ENCODE measurements at regions not wholly inside any gene's neighbourhood (a gene's known extent, or its start where the extent isn't known, plus 50 kb on each side); places are given as distances from the start of the nearest gene placed in this dataset.

DNA sequence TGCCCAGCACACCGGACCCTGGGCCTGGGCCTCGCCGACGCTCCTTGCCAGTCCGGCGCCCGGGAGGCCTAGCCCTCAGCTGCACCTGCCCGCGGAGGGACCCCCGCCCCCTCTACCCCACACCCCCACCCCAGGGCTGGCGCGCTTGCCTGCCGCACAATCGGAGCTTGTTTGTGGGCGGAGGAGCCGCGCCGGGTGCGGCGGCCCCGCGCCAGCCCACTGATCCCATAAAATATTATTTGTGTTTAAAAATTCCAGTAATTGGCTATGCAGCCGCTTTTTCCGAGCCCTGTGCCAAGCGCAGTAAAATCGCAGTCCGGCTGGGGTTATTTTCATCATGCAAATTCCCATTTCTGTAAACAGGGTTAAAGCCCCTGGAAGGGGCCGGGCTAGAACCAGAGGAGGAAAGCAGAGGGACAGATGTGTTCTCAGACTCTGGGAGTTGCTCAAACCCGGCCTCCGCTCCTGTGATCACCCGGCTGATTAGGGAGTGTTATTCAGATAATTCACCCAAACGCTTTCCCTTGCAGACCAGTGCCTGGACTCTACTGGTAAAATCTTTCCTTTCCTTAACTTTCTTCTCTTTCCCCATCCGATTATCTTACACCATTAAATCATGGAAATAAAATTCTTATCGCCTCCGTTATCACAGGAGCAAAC is 93.1 kb downstream of the NCR2 start:
- no peaks in the 10 kb centered on the region for H3K9me3 Mint-ChIP-seq (ENCODE audit: unreplicated experiment)
- H2AFZ ChIP-seq (ENCODE audit: low read depth, low read length) = peak overlapping the region; percentile 22
- no peak overlapping the region for H3K27ac ChIP-seq (ENCODE audit: low read depth, low read length)
- H3K27ac Mint-ChIP-seq (ENCODE audit: unreplicated experiment) = no peak overlapping the region
- H4K20me1 ChIP-seq (ENCODE audit: insufficient read depth, low read length) = no peaks in the 10 kb centered on the region
- H3K4me2 ChIP-seq (ENCODE audit: low read length) = peak overlapping the region; percentile 82
- no peak for DNase-seq (ENCODE audit: low read depth)
- peak overlapping the region; percentile 66 for H3K4me3 Mint-ChIP-seq (ENCODE audit: unreplicated experiment)
- peaks cover 14% of the 10 kb centered on the region for H3K4me1 Mint-ChIP-seq (ENCODE audit: low read depth, unreplicated experiment)
- peaks cover 26% of the 10 kb centered on the region for H3K27me3 Mint-ChIP-seq (ENCODE audit: low read depth, unreplicated experiment)
- no peak for TF ChIP-seq EZH2 (IDR thresholded peaks at IDR 0.05; ENCODE audit: insufficient read depth, low read length)
- TF ChIP-seq, protein P1, sequence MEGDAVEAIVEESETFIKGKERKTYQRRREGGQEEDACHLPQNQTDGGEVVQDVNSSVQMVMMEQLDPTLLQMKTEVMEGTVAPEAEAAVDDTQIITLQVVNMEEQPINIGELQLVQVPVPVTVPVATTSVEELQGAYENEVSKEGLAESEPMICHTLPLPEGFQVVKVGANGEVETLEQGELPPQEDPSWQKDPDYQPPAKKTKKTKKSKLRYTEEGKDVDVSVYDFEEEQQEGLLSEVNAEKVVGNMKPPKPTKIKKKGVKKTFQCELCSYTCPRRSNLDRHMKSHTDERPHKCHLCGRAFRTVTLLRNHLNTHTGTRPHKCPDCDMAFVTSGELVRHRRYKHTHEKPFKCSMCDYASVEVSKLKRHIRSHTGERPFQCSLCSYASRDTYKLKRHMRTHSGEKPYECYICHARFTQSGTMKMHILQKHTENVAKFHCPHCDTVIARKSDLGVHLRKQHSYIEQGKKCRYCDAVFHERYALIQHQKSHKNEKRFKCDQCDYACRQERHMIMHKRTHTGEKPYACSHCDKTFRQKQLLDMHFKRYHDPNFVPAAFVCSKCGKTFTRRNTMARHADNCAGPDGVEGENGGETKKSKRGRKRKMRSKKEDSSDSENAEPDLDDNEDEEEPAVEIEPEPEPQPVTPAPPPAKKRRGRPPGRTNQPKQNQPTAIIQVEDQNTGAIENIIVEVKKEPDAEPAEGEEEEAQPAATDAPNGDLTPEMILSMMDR (IDR thresholded peaks at IDR 0.05; ENCODE audit: insufficient read depth, low read depth, low read length) = no peak
- no peak for FAIRE-seq
- no peak overlapping the region for H3K9ac ChIP-seq (ENCODE audit: low read length)
- H3K4me1 ChIP-seq (ENCODE audit: insufficient read depth, low read length) = peaks cover 30% of the 10 kb centered on the region
- H3K27me3 ChIP-seq (ENCODE audit: insufficient read depth, low read length) = peaks cover 22% of the 10 kb centered on the region
- no peak overlapping the region for H3K4me3 ChIP-seq (ENCODE audit: insufficient read depth, low read depth, low read length)
- H3K36me3 Mint-ChIP-seq (ENCODE audit: low read depth, unreplicated experiment) = peaks cover 1% of the 10 kb centered on the region
- H3K9me3 ChIP-seq (ENCODE audit: insufficient read depth, low read depth, low read length) = no peaks in the 10 kb centered on the region
- H3K36me3 ChIP-seq (ENCODE audit: insufficient read depth, low read length) = no peaks in the 10 kb centered on the region
- H3K79me2 ChIP-seq (ENCODE audit: insufficient read depth, low read length) = no peaks in the 10 kb centered on the region

DNA sequence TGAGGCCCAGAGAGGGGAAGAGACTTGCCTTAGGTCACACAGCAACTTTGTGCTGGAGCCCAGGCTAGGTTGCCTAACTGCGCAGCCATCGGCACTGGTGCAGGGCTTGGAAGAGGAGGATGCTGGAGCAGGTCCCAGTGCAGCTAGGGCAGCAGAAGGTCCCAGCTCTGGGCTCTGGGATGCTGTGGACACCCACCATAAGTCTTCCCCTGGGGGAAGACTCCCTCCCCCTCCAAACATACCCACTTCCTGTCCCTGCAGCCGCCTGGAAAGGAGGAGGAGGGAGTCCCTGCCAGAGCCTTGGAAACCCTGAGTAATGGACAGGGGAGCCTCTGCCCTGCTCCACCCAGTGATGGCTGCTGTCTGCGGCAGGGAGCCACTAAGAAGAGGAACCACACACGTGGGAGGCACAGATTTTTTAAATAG is 93.6 kb downstream of the NCR2 start:
- no peaks in the 10 kb centered on the region for H3K36me3 ChIP-seq (ENCODE audit: insufficient read depth, low read length)
- no peak overlapping the region for H3K27ac ChIP-seq (ENCODE audit: low read depth, low read length)
- H3K36me3 Mint-ChIP-seq (ENCODE audit: low read depth, unreplicated experiment) = peaks cover 1% of the 10 kb centered on the region
- H3K4me1 Mint-ChIP-seq (ENCODE audit: low read depth, unreplicated experiment) = peaks cover 14% of the 10 kb centered on the region
- no peak overlapping the region for H3K27ac Mint-ChIP-seq (ENCODE audit: unreplicated experiment)
- peak; percentile 55 for DNase-seq (ENCODE audit: low read depth)
- peaks cover 30% of the 10 kb centered on the region for H3K4me1 ChIP-seq (ENCODE audit: insufficient read depth, low read length)
- H3K27me3 ChIP-seq (ENCODE audit: insufficient read depth, low read length) = peaks cover 22% of the 10 kb centered on the region
- peak overlapping the region; percentile 66 for H3K4me3 Mint-ChIP-seq (ENCODE audit: unreplicated experiment)
- no peak overlapping the region for H3K9ac ChIP-seq (ENCODE audit: low read length)
- H3K4me3 ChIP-seq (ENCODE audit: insufficient read depth, low read depth, low read length) = no peak overlapping the region
- H2AFZ ChIP-seq (ENCODE audit: low read depth, low read length) = no peak overlapping the region
- peak overlapping the region; percentile 82 for H3K4me2 ChIP-seq (ENCODE audit: low read length)
- H4K20me1 ChIP-seq (ENCODE audit: insufficient read depth, low read length) = no peaks in the 10 kb centered on the region
- no peaks in the 10 kb centered on the region for H3K79me2 ChIP-seq (ENCODE audit: insufficient read depth, low read length)
- no peaks in the 10 kb centered on the region for H3K9me3 Mint-ChIP-seq (ENCODE audit: unreplicated experiment)
- no peak for FAIRE-seq
- H3K27me3 Mint-ChIP-seq (ENCODE audit: low read depth, unreplicated experiment) = peaks cover 23% of the 10 kb centered on the region
- no peaks in the 10 kb centered on the region for H3K9me3 ChIP-seq (ENCODE audit: insufficient read depth, low read depth, low read length)
- TF ChIP-seq, protein P1 (IDR thresholded peaks at IDR 0.05; ENCODE audit: insufficient read depth, low read depth, low read length) = no peak
- no peak for TF ChIP-seq EZH2 (IDR thresholded peaks at IDR 0.05; ENCODE audit: insufficient read depth, low read length)

All from astrocyte (in vitro differentiated cells and primary cell).